IMR-90 (cell line): ENCODE measurements at regions not wholly inside any gene's neighbourhood (a gene's known extent, or its start where the extent isn't known, plus 50 kb on each side); places are given as distances from the start of the nearest gene placed in this dataset.
"Not testable (repeated sequence)": the region's sequence is repeated elsewhere in the genome, so short reads cannot be mapped to it uniquely, and the experiment has no call there.

Experiments
- ATAC-seq: fragments of 200-7000 bp; cut with Tn5 transposase; 2 replicates; pipeline ENCODE4 v1.9.1; 2020; ENCODE audit warnings: low read depth, mild to moderate bottlenecking, moderate library complexity
- BruUV-seq: library from RNA; stranded (reverse); fragments of 400-500 nt; replicated peaks from 2 replicates; lab custom pipeline; 2021; lab: Mats Ljungman, UMichigan
- CTCF ChIA-PET: fragments of 300-600 bp; formaldehyde crosslinking; extraction: SDS; loops from one replicate; lab custom pipeline; 2021; ENCODE audit warnings: antibody characterized with exemption; lab: Yijun Ruan, JAX
- POLR2A ChIA-PET: fragments of 300-600 bp; sonication (Branson Sonifier 250); formaldehyde crosslinking; loops from one replicate; lab custom pipeline; 2022; ENCODE audit warnings: antibody characterized with exemption; ENCODE audit not compliant: unreplicated experiment; lab: Charles Lee
- DNase-seq: peaks from one replicate; pipeline ENCODE4 v3.0.0; 2013
- H2AFZ ChIP-seq: replicated peaks from 2 replicates; pipeline ENCODE3; 2013; ENCODE audit warnings: low read length, mild to moderate bottlenecking; ENCODE audit not compliant: poor library complexity
- H2AK5ac ChIP-seq: 2 replicates; pipeline ENCODE4 v1.6.1; 2013; ENCODE audit warnings: low read depth, low read length, inconsistent platforms
- H2AK9ac ChIP-seq: replicated peaks from 2 replicates; pipeline ENCODE3; 2013; ENCODE audit warnings: mild to moderate bottlenecking, low read depth, low read length, moderate library complexity; ENCODE audit not compliant: poor library complexity
- H2BK120ac ChIP-seq: 2 replicates; pipeline ENCODE4 v1.6.1; 2013; ENCODE audit warnings: low read depth, low read length, inconsistent platforms
- H2BK15ac ChIP-seq: 3 replicates; pipeline ENCODE4 v1.6.1; 2013; ENCODE audit warnings: low read depth, low read length, inconsistent platforms
- H2BK20ac ChIP-seq: 2 replicates; pipeline ENCODE4 v1.6.1; 2013; ENCODE audit warnings: low read depth, mild to moderate bottlenecking, inconsistent platforms, low read length, moderate library complexity
- H2BK5ac ChIP-seq: 2 replicates; pipeline ENCODE4 v1.6.1; 2013; ENCODE audit warnings: mild to moderate bottlenecking, low read depth, low read length, inconsistent platforms; ENCODE audit not compliant: poor library complexity, severe bottlenecking
- H3K14ac ChIP-seq: replicated peaks from 2 replicates; pipeline ENCODE4 v1.6.1; 2013; ENCODE audit warnings: low read depth, low read length, inconsistent platforms
- H3K18ac ChIP-seq: 2 replicates; pipeline ENCODE4 v1.6.1; 2013; ENCODE audit warnings: low read depth, low read length, control low read depth
- H3K23ac ChIP-seq: 2 replicates; pipeline ENCODE4 v1.6.1; 2013; ENCODE audit warnings: low read depth, low read length, inconsistent platforms
- H3K27ac ChIP-seq: 2 replicates; pipeline ENCODE4 v1.5.1; 2013; ENCODE audit warnings: mild to moderate bottlenecking, control low read depth, low read length; ENCODE audit not compliant: insufficient read depth
- H3K27me3 ChIP-seq: 2 replicates; pipeline ENCODE4 v1.6.1; 2013; ENCODE audit warnings: low read length; ENCODE audit not compliant: control insufficient read depth, insufficient read depth
- H3K36me3 ChIP-seq: 2 replicates; pipeline ENCODE4 v1.6.1; 2013; ENCODE audit warnings: low read length, mixed read lengths; ENCODE audit not compliant: control insufficient read depth, insufficient read depth
- H3K4ac ChIP-seq: 2 replicates; pipeline ENCODE4 v1.6.1; 2013; ENCODE audit warnings: low read depth, low read length, inconsistent platforms
- H3K4me1 ChIP-seq: 2 replicates; pipeline ENCODE4 v1.6.1; 2013; ENCODE audit warnings: low read length, mixed read lengths; ENCODE audit not compliant: control insufficient read depth, insufficient read depth
- H3K4me2 ChIP-seq: 2 replicates; pipeline ENCODE4 v1.6.1; 2013; ENCODE audit warnings: low read depth, mild to moderate bottlenecking, control low read depth, low read length, moderate library complexity
- H3K4me3 ChIP-seq: 2 replicates; pipeline ENCODE4 v1.5.1; 2013; ENCODE audit warnings: low read depth, mild to moderate bottlenecking, control low read depth, low read length, moderate library complexity; ENCODE audit not compliant: insufficient read depth
- H3K56ac ChIP-seq: 2 replicates; pipeline ENCODE4 v1.6.1; 2013; ENCODE audit warnings: low read length, inconsistent platforms; ENCODE audit not compliant: insufficient read depth; ENCODE audit errors: extremely low read depth
- H3K79me1 ChIP-seq, 2 experiments: 2 replicates each; pipeline ENCODE4 v1.6.1; 2013; ENCODE audit warnings: low read length in 2 of 2, inconsistent platforms in 1 of 2, low read depth in 1 of 2
- H3K9ac ChIP-seq: 2 replicates; pipeline ENCODE4 v1.6.1; 2013; ENCODE audit warnings: low read depth, low read length, control low read depth
- H3K9me1 ChIP-seq: 2 replicates; pipeline ENCODE4 v1.6.1; 2013; ENCODE audit warnings: low read length, inconsistent platforms; ENCODE audit not compliant: insufficient read depth
- H3K9me3 ChIP-seq: 2 replicates; pipeline ENCODE4 v1.6.1; 2013; ENCODE audit warnings: low read length; ENCODE audit not compliant: control insufficient read depth, insufficient read depth
- H4K20me1 ChIP-seq: 2 replicates; pipeline ENCODE4 v1.6.1; 2013; ENCODE audit warnings: low read length, inconsistent platforms; ENCODE audit not compliant: insufficient read depth
- H4K5ac ChIP-seq: 2 replicates; pipeline ENCODE4 v1.6.1; 2013; ENCODE audit warnings: mild to moderate bottlenecking, low read depth, low read length, control low read depth
- H4K8ac ChIP-seq, 2 experiments: 2 replicates each; pipeline ENCODE4 v1.6.1; 2013; ENCODE audit warnings: low read depth in 2 of 2, low read length in 2 of 2, control low read depth in 1 of 2, inconsistent platforms in 1 of 2
- H4K91ac ChIP-seq: 2 replicates; pipeline ENCODE4 v1.6.1; 2013; ENCODE audit warnings: low read depth, low read length, inconsistent platforms; ENCODE audit not compliant: insufficient read depth
- WGBS, 2 experiments: methylation state at CpG; one replicate each; pipeline versions ENCODE4 v1.1.5 to v1.1.7; 2013; ENCODE audit warnings: missing lambda C conversion rate in 2 of 2; ENCODE audit not compliant: insufficient read length in 1 of 2; ENCODE audit errors: extremely low coverage in 2 of 2; 5-methylcytosine and 5-hydroxymethylcytosine counted together
- dilution Hi-C: fragments of 300-500 bp; cut with HindIII; formaldehyde crosslinking; loops from one replicate; pipeline ENCODE4 v1.14.3; 2018; ENCODE audit warnings: low sequenced_read_pairs; ENCODE audit not compliant: unreplicated experiment
- in situ Hi-C: fragments of 300-500 bp; cut with MboI; formaldehyde crosslinking; loops from 3 replicates; pipeline ENCODE4 v1.14.3; 2019; ENCODE audit warnings: low sequenced_read_pairs, inconsistent platforms, mixed read lengths
- intact Hi-C: fragments of 100-400 bp; cut with micrococcal nuclease; formaldehyde crosslinking; loops from 2 replicates; pipeline ENCODE4 v1.10.0; 2022

DNA sequence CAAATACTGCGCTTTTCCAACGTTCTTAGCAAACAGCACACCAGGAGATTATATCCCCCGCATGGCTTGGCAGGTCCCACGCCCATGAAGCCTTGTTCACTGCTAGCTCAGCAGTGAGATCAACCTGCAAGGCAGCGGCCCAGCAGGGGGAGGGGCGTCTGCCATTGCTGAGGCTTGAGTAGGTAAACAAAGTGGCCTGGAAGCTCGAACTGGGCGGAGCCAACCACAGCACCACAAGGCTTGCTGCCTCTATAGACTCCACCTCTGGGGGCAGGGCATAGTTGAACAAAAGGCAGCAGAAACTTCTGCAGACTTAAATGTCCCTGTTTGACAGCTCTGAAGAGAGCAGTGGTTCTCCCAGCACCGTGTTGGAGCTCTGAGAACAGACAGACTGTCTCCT, 239.2 kb downstream of the NDUFS4 start:
- dilution Hi-C loops, H3K18ac ChIP-seq, H2AK5ac ChIP-seq, DNase-seq, H2BK20ac ChIP-seq, H3K27me3 ChIP-seq, intact Hi-C loops, H3K56ac ChIP-seq, CTCF ChIA-PET, H3K4ac ChIP-seq, H3K9ac ChIP-seq, H4K5ac ChIP-seq, H2AK9ac ChIP-seq, H3K14ac ChIP-seq, H2AFZ ChIP-seq, H4K20me1 ChIP-seq, H3K4me1 ChIP-seq, H3K79me1 ChIP-seq, H4K8ac ChIP-seq, H3K4me3 ChIP-seq, H3K9me1 ChIP-seq, H3K27ac ChIP-seq, H2BK120ac ChIP-seq, H3K23ac ChIP-seq, ATAC-seq, H4K91ac ChIP-seq, POLR2A ChIA-PET, H2BK5ac ChIP-seq, H3K4me2 ChIP-seq, H2BK15ac ChIP-seq, H3K36me3 ChIP-seq, in situ Hi-C loops, BruUV-seq, H3K9me3 ChIP-seq: not testable (repeated sequence)
- 50% methylated on average over 2 of the region's 9 CpGs; no CpG with 5 or more reads in 1 of the 2 experiments for WGBS, 2 experiments

DNA sequence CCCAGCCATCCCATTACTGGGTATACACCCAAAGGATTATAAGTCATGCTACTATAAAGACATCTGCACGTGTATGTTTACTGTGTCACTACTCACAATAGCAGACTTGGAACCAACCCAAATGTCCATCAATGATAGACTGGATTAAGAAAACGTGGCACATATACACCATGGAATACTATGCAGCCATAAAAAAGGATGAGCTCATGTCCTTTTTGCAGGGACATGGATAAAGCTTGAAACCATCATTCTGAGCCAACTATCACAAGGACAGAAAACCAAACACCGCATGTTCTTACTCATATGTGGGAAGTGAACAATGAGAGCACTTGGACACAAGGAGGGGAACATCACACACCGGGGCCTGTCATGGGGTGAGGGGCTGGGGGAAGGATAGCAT, 248.0 kb downstream of the NDUFS4 start:
- intact Hi-C loops = not testable (repeated sequence)

More for the DNA sequence above, 248.0 kb downstream of the NDUFS4 start:
- H3K4me1 ChIP-seq, BruUV-seq, CTCF ChIA-PET, H4K5ac ChIP-seq, H2BK15ac ChIP-seq, H3K4me2 ChIP-seq, H3K9me3 ChIP-seq, H3K23ac ChIP-seq, H3K27ac ChIP-seq, H4K20me1 ChIP-seq, H3K27me3 ChIP-seq, H2BK20ac ChIP-seq, H3K14ac ChIP-seq, H2AK5ac ChIP-seq, H2AFZ ChIP-seq, dilution Hi-C loops, H2BK120ac ChIP-seq, H3K56ac ChIP-seq, H3K4ac ChIP-seq, H2BK5ac ChIP-seq, H4K8ac ChIP-seq, POLR2A ChIA-PET, H3K79me1 ChIP-seq, H3K36me3 ChIP-seq, H4K91ac ChIP-seq, H2AK9ac ChIP-seq, H3K9ac ChIP-seq, H3K4me3 ChIP-seq, H3K18ac ChIP-seq, H3K9me1 ChIP-seq, ATAC-seq, DNase-seq, in situ Hi-C loops: not testable (repeated sequence)
- 20% methylated on average over 1 of the region's 4 CpGs; no CpG with 5 or more reads in 1 of the 2 experiments for WGBS, 2 experiments
